ENCODE measurements at regions not wholly inside any gene's neighbourhood (a gene's known extent, or its start where the extent isn't known, plus 50 kb on each side); places are given as distances from the start of the nearest gene placed in this dataset.

DNA sequence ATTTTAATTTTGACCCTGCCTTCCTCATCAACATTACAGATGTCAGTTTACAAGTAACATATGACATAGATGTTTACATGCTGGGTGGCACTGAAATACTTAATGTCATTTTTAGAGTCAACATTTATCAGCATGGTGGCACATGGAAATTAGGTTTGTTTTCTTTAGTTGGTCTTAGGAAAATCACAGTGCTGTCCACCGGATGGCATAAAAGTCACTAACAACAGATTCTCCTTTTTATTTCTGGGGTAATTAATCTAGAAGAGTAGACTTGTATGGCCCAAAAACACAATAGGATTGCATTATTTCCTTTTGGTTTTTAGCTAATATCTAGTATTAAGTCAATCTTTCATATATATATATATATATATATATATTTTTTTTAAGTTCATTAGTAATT is 88.6 kb upstream of the HHIP start:
- TF ChIP-seq CTCF (IDR thresholded peaks at IDR 0.05; ENCODE audit: control extremely low read depth in 1 of 3, insufficient read depth in 1 of 3, low read depth in 1 of 3, low read length in 3 of 3): no peak
- no peak for TF ChIP-seq POLR2A (IDR thresholded peaks at IDR 0.05; ENCODE audit: control extremely low read depth in 1 of 2, low read depth in 2 of 2, low read length in 2 of 2)
- no peak for TF ChIP-seq CEBPB (IDR thresholded peaks at IDR 0.05; ENCODE audit: low read depth, low read length)
- TF ChIP-seq YY1 (IDR thresholded peaks at IDR 0.05; ENCODE audit: low read depth, low read length): no peak
- TF ChIP-seq SUZ12 (IDR thresholded peaks at IDR 0.05; ENCODE audit: low read length): no peak
- no peak for TF ChIP-seq TCF12 (IDR thresholded peaks at IDR 0.05; ENCODE audit: low read depth, low read length)
- no peak for TF ChIP-seq TAF7 (optimal IDR thresholded peaks at IDR 0.05; ENCODE audit: borderline replicate concordance, low read depth, low read length)
- TF ChIP-seq CHD2 (IDR thresholded peaks at IDR 0.05; ENCODE audit: low read length): no peak
- no peak for TF ChIP-seq SP1 (IDR thresholded peaks at IDR 0.05; ENCODE audit: low read depth, low read length)

All from H1 (cell line).